CD4-positive, alpha-beta T cell (primary cell): ENCODE measurements at regions not wholly inside any gene's neighbourhood (a gene's known extent, or its start where the extent isn't known, plus 50 kb on each side); places are given as distances from the start of the nearest gene placed in this dataset.
"Not testable (repeated sequence)": the region's sequence is repeated elsewhere in the genome, so short reads cannot be mapped to it uniquely, and the experiment has no call there.

Experiments used
- ATAC-seq: fragments of 200-7000 bp; cut with Tn5 transposase; one replicate; pipeline ENCODE4 v1.10.0; 2022; ENCODE audit warnings: mild to moderate bottlenecking; ENCODE audit not compliant: poor library complexity
- CTCF ChIA-PET: fragments of 350-600 bp; sonication (Branson Sonifier 250); formaldehyde crosslinking; loops from one replicate; lab custom pipeline; 2021; ENCODE audit warnings: antibody characterized with exemption, inconsistent platforms; lab: Charles Lee
- POLR2A ChIA-PET: fragments of 350-600 bp; sonication (Branson Sonifier 250); formaldehyde crosslinking; loops from one replicate; lab custom pipeline; 2021; ENCODE audit warnings: antibody characterized with exemption, inconsistent platforms; lab: Charles Lee
- DNase-seq, 14 experiments: peaks; one replicate each; pipeline ENCODE4 v3.0.0-alpha.2; 2013 to 2020; ENCODE audit warnings: mixed read lengths in 2 of 14
- H3K27ac ChIP-seq, 2 donors: one replicate each; pipeline versions ENCODE4 v1.5.1 to v1.7.0; 2013; ENCODE audit warnings: low read length in 2 of 2, low read depth in 1 of 2, mild to moderate bottlenecking in 1 of 2
- H3K27me3 ChIP-seq, 2 experiments: 1 replicate in 1 of 2; 2 replicates in 1 of 2; pipeline versions ENCODE4 v1.6.1 to v1.7.0; 2013; ENCODE audit warnings: low read length in 2 of 2, control low read depth in 1 of 2, mild to moderate bottlenecking in 1 of 2, moderate library complexity in 1 of 2; ENCODE audit not compliant: insufficient read depth in 2 of 2, control insufficient read depth in 1 of 2
- H3K36me3 ChIP-seq: one replicate; pipeline ENCODE4 v1.6.1; 2013; ENCODE audit warnings: low read length, control low read depth; ENCODE audit not compliant: insufficient read depth
- H3K4me1 ChIP-seq: one replicate; pipeline ENCODE4 v1.6.1; 2013; ENCODE audit warnings: low read length, control low read depth; ENCODE audit not compliant: insufficient read depth
- H3K4me3 ChIP-seq: one replicate; pipeline ENCODE4 v1.5.1; 2013; ENCODE audit warnings: mild to moderate bottlenecking, low read length, moderate library complexity
- H3K9me3 ChIP-seq, 2 experiments: 1 replicate in 1 of 2; 2 replicates in 1 of 2; pipeline versions ENCODE4 v1.6.1 to v1.7.0; 2013; ENCODE audit warnings: low read length in 2 of 2, mild to moderate bottlenecking in 2 of 2, control low read depth in 1 of 2, moderate library complexity in 1 of 2; ENCODE audit not compliant: control insufficient read depth in 1 of 2, insufficient read depth in 1 of 2
- H3K27ac Mint-ChIP-seq: one replicate; pipeline ENCODE4 v1.8.0; 2020; ENCODE audit warnings: mixed read lengths
- H3K27me3 Mint-ChIP-seq: one replicate; pipeline ENCODE4 v1.8.0; 2021; ENCODE audit warnings: mixed read lengths
- H3K36me3 Mint-ChIP-seq: one replicate; pipeline ENCODE4 v1.8.0; 2021; ENCODE audit warnings: low read depth, mixed read lengths
- H3K4me1 Mint-ChIP-seq: one replicate; pipeline ENCODE4 v1.8.0; 2021; ENCODE audit warnings: low read depth, mixed read lengths
- H3K4me3 Mint-ChIP-seq: one replicate; pipeline ENCODE4 v1.8.0; 2020; ENCODE audit warnings: mild to moderate bottlenecking, mixed read lengths
- H3K9me3 Mint-ChIP-seq: one replicate; pipeline ENCODE4 v1.8.0; 2020; ENCODE audit warnings: mixed read lengths
- intact Hi-C, 2 experiments: fragments of 100-400 bp; cut with DNase I in 1 of 2; cut with micrococcal nuclease in 1 of 2; formaldehyde crosslinking; loops; one replicate each; pipeline versions ENCODE4 v1.15.1 to v1.9.0; 2023 to 2025; cut with DNase I, micrococcal nuclease
- TF ChIP-seq, protein P1 (sequence below): fragments of 200-600 bp; IDR thresholded peaks from one replicate; pipeline ENCODE4 v1.8.0; 2022; ENCODE audit warnings: antibody characterized with exemption, mild to moderate bottlenecking

DNA sequence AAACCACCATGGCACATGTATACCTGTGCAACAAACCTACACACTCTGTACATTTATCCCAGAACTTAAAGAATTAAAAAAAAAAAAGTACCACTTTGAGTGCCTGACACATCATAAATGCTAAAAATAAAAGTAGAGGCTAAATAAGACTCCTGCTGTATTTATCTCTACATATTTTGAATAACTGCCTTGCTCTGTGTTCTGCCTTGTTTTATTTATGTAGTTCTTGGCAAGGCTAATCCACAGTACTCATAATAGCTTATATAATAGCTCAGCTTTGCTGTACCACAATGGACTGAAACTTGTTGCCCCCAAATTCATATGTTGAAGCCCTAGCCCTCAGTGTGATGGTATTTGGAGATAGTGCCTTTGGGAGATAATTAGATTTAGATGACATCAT, 95.4 kb upstream of the ADAMTS9 start:
- no peak overlapping the region for H3K4me3 Mint-ChIP-seq
- H3K4me3 ChIP-seq, result no peak overlapping the region
- H3K27ac ChIP-seq, result no peak overlapping the region
- H3K36me3 ChIP-seq, result no peaks in the 10 kb centered on the region
- no peaks in the 10 kb centered on the region for H3K4me1 Mint-ChIP-seq
- no peak overlapping the region for H3K27ac Mint-ChIP-seq
- TF ChIP-seq, protein P1, sequence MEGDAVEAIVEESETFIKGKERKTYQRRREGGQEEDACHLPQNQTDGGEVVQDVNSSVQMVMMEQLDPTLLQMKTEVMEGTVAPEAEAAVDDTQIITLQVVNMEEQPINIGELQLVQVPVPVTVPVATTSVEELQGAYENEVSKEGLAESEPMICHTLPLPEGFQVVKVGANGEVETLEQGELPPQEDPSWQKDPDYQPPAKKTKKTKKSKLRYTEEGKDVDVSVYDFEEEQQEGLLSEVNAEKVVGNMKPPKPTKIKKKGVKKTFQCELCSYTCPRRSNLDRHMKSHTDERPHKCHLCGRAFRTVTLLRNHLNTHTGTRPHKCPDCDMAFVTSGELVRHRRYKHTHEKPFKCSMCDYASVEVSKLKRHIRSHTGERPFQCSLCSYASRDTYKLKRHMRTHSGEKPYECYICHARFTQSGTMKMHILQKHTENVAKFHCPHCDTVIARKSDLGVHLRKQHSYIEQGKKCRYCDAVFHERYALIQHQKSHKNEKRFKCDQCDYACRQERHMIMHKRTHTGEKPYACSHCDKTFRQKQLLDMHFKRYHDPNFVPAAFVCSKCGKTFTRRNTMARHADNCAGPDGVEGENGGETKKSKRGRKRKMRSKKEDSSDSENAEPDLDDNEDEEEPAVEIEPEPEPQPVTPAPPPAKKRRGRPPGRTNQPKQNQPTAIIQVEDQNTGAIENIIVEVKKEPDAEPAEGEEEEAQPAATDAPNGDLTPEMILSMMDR, result no peak
- intact Hi-C loops, result no loop called here
- CTCF ChIA-PET, result no interaction called here
- H3K27me3 ChIP-seq, result no peaks in the 10 kb centered on the region
- DNase-seq (no peak), ATAC-seq (no peak)
- POLR2A ChIA-PET, result no interaction called here
- H3K27me3 Mint-ChIP-seq, result no peaks in the 10 kb centered on the region
- H3K4me1 ChIP-seq, result no peaks in the 10 kb centered on the region
- H3K9me3 ChIP-seq, result no peaks in the 10 kb centered on the region
- no peaks in the 10 kb centered on the region for H3K36me3 Mint-ChIP-seq
- peaks cover 5% of the 10 kb centered on the region for H3K9me3 Mint-ChIP-seq

DNA sequence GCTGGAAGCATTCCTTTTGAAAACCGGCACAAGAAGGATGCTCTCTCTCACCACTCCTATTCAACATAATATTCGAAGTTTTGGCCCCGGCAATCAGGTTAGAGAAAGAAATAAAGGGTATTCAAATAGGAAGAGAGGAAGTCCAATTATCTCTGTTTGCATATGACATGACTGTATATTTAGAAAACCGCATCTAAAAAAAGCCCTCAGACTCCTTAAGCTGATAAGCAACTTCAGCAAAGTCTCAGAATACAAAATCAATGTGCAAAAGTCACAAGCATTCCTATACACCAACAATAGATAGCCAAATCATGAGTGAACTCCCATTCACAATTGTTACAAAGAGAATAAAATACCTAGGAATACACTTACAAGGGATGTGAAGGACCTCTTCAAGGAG, 93.1 kb upstream of the ADAMTS9 start:
- ATAC-seq, H3K27ac ChIP-seq, H3K36me3 ChIP-seq, intact Hi-C loops, POLR2A ChIA-PET, H3K4me3 ChIP-seq, CTCF ChIA-PET, H3K4me1 Mint-ChIP-seq, H3K27me3 Mint-ChIP-seq, H3K36me3 Mint-ChIP-seq, H3K27me3 ChIP-seq, H3K4me3 Mint-ChIP-seq, H3K4me1 ChIP-seq, DNase-seq, H3K27ac Mint-ChIP-seq: not testable (repeated sequence)
- peaks cover 10% of the 10 kb centered on the region for H3K9me3 Mint-ChIP-seq
- peaks cover 0 to 12% of the 10 kb centered on the region in 2 experiments for H3K9me3 ChIP-seq

DNA sequence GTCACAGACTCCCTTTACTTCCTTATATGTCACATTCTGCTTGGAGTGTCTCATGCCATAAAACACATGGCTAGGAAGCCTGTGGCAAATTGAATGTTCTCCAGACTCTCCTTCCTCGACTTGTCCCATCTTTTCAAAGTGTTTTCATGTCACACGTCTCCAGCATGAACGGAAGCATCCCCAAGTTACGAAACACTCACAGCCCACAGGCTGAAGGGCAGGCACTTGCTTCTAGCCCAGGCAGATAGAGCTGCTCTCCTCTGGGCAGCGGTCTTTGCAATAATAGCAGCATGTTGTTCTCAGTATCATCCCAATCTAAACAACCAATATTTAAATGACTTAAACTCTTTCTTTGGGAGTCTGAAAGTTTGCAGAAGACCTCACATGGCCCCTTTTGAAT, 85.3 kb upstream of the ADAMTS9 start:
- H3K4me1 Mint-ChIP-seq, result no peaks in the 10 kb centered on the region
- DNase-seq (no peak), ATAC-seq (no peak)
- TF ChIP-seq, protein P1, result no peak
- Histone ChIP-seq H3K36me3 (no peaks in the 10 kb centered on the region), H3K4me1 (no peaks in the 10 kb centered on the region), H3K27me3 (no peaks in the 10 kb centered on the region), H3K27ac (no peak overlapping the region), H3K4me3 (no peak overlapping the region), H3K9me3 (peaks cover 0 to 17% of the 10 kb centered on the region in 2 experiments)
- CTCF ChIA-PET, result no interaction called here
- no peaks in the 10 kb centered on the region for H3K27me3 Mint-ChIP-seq
- H3K9me3 Mint-ChIP-seq, result peaks cover 9% of the 10 kb centered on the region
- H3K27ac Mint-ChIP-seq, result no peak overlapping the region
- H3K4me3 Mint-ChIP-seq, result no peak overlapping the region
- intact Hi-C loops, result no loop called here
- no peaks in the 10 kb centered on the region for H3K36me3 Mint-ChIP-seq
- POLR2A ChIA-PET, result no interaction called here

DNA sequence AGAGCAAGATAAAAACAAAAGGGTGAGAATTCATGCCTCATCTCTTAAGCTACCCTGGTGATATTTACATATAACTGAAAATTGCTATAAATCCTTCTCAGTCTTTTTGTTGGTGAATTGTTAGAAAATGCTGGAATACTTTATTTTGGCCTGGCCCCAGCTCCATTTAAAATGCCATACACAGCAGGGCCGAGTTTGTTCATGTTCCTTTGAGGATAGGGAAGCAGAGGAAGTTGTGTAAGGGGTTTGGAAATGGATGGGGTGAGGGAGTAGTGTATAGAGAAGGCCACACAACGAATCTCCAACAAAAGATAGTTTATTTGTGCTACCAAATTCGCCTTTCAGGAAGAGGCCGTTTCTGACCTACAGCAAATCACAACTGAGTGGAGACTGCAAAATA, 78.6 kb upstream of the ADAMTS9 start:
- Histone ChIP-seq H3K9me3 (no peaks in the 10 kb centered on the region), H3K27ac (no peak overlapping the region), H3K4me1 (no peaks in the 10 kb centered on the region), H3K27me3 (no peaks in the 10 kb centered on the region), H3K36me3 (no peaks in the 10 kb centered on the region), H3K4me3 (no peak overlapping the region)
- no peak for DNase-seq
- Mint-ChIP-seq H3K27ac (no peak overlapping the region), H3K4me3 (no peak overlapping the region), H3K9me3 (peaks cover 2% of the 10 kb centered on the region), H3K27me3 (no peaks in the 10 kb centered on the region), H3K36me3 (no peaks in the 10 kb centered on the region), H3K4me1 (no peaks in the 10 kb centered on the region)
- no peak for ATAC-seq
- CTCF ChIA-PET, result no interaction called here
- POLR2A ChIA-PET, result no interaction called here
- intact Hi-C loops, result no loop called here
- TF ChIP-seq, protein P1, result no peak
